DND-41 (cell line): ENCODE measurements at regions not wholly inside any gene's neighbourhood (a gene's known extent, or its start where the extent isn't known, plus 50 kb on each side); places are given as distances from the start of the nearest gene placed in this dataset.

Experiments
- EZH2 ChIP-seq: IDR thresholded peaks from 3 replicates; pipeline ENCODE4 v1.6.1; 2012; ENCODE audit warnings: borderline replicate concordance, low read depth, mild to moderate bottlenecking, moderate library complexity, low read length, inconsistent platforms; ENCODE audit not compliant: severe bottlenecking
- TF ChIP-seq, protein P1 (sequence below): IDR thresholded peaks from 2 replicates; pipeline ENCODE4 v1.5.1; 2012; ENCODE audit warnings: borderline replicate concordance, low read length, moderate library complexity, mild to moderate bottlenecking; ENCODE audit not compliant: poor library complexity, severe bottlenecking; ENCODE audit errors: extremely low read depth

DNA sequence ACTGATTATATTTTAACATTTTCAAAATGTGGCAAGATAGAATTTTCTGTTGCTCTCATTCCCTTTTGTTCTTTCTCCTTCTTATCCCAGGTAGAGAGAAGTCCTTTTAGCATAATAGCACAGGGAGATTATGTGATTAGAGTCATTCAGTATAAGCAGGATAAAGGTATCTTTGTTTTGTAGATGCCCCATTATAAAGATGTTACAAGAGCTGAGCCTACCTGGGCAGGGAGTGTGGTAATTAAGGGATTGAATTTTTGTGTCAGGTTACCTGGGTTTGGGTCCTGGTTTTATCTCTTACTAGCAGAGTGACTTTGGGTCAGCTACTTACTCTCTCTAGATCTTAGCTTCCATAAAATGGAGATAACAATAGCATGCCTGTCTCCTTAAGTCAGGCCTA is 536.5 kb downstream of the TMEM135 start:
- TF ChIP-seq, protein P1, sequence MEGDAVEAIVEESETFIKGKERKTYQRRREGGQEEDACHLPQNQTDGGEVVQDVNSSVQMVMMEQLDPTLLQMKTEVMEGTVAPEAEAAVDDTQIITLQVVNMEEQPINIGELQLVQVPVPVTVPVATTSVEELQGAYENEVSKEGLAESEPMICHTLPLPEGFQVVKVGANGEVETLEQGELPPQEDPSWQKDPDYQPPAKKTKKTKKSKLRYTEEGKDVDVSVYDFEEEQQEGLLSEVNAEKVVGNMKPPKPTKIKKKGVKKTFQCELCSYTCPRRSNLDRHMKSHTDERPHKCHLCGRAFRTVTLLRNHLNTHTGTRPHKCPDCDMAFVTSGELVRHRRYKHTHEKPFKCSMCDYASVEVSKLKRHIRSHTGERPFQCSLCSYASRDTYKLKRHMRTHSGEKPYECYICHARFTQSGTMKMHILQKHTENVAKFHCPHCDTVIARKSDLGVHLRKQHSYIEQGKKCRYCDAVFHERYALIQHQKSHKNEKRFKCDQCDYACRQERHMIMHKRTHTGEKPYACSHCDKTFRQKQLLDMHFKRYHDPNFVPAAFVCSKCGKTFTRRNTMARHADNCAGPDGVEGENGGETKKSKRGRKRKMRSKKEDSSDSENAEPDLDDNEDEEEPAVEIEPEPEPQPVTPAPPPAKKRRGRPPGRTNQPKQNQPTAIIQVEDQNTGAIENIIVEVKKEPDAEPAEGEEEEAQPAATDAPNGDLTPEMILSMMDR = no peak
- TF ChIP-seq EZH2 = no peak
